ENCODE measurements at regions not wholly inside any gene's neighbourhood (a gene's known extent, or its start where the extent isn't known, plus 50 kb on each side); places are given as distances from the start of the nearest gene placed in this dataset.
A peak's percentile ranks its signal among the peaks of the same experiment; 100 is the strongest.

GRCh38 chr3:22263042-22263441 is 512.0 kb upstream of the ZNF385D start:
- TF ChIP-seq CTCF (IDR thresholded peaks at IDR 0.05) = no peak
- intact Hi-C loops (cut with DNase I, micrococcal nuclease) = no loop called here
- no peak for ATAC-seq
- no peak overlapping the region for H3K4me3 ChIP-seq
- no peaks in the 10 kb centered on the region for H3K9me3 ChIP-seq
- H3K4me1 ChIP-seq (ENCODE audit: low read depth) = no peaks in the 10 kb centered on the region
- H3K36me3 ChIP-seq (ENCODE audit: low read depth) = no peaks in the 10 kb centered on the region
- DNase-seq = no peak

- Histone ChIP-seq H3K36me3 (ENCODE audit: low read depth) (no peaks in the 10 kb centered on the region), H3K4me3 (no peak overlapping the region), H3K4me1 (ENCODE audit: low read depth) (no peaks in the 10 kb centered on the region), H3K9me3 (no peaks in the 10 kb centered on the region)
- no peak for ATAC-seq
- intact Hi-C loops (cut with DNase I, micrococcal nuclease) = no loop called here
- TF ChIP-seq CTCF (IDR thresholded peaks at IDR 0.05) = no peak
- DNase-seq = no peak
Observed at GRCh38 chr3:22265403-22265802, 514.4 kb upstream of the ZNF385D start.

GRCh38 chr3:22269831-22270230 is 518.8 kb upstream of the ZNF385D start:
- no peaks in the 10 kb centered on the region for H3K9me3 ChIP-seq
- DNase-seq = peak in 1 of 3 donors; percentile 2
- H3K4me1 ChIP-seq (ENCODE audit: low read depth) = no peaks in the 10 kb centered on the region
- intact Hi-C loops (cut with DNase I, micrococcal nuclease) = no loop called here
- no peaks in the 10 kb centered on the region for H3K36me3 ChIP-seq (ENCODE audit: low read depth)
- TF ChIP-seq CTCF (IDR thresholded peaks at IDR 0.05) = no peak
- no peak for ATAC-seq
- no peak overlapping the region for H3K4me3 ChIP-seq

GRCh38 chr3:22276351-22276750 is 525.3 kb upstream of the ZNF385D start:
- intact Hi-C loops (cut with DNase I, micrococcal nuclease) = no loop called here
- Histone ChIP-seq H3K9me3 (no peaks in the 10 kb centered on the region), H3K4me1 (ENCODE audit: low read depth) (no peaks in the 10 kb centered on the region), H3K36me3 (ENCODE audit: low read depth) (no peaks in the 10 kb centered on the region), H3K4me3 (no peak overlapping the region)
- ATAC-seq (no peak), DNase-seq (no peak)
- no peak for TF ChIP-seq CTCF (IDR thresholded peaks at IDR 0.05)

GRCh38 chr3:22284559-22284958 is 533.5 kb upstream of the ZNF385D start:
- no peaks in the 10 kb centered on the region for H3K36me3 ChIP-seq (ENCODE audit: low read depth)
- H3K4me3 ChIP-seq = no peak overlapping the region
- H3K4me1 ChIP-seq (ENCODE audit: low read depth) = no peaks in the 10 kb centered on the region
- DNase-seq = no peak
- intact Hi-C loops (cut with DNase I, micrococcal nuclease) = no loop called here
- H3K9me3 ChIP-seq = no peaks in the 10 kb centered on the region
- ATAC-seq = no peak
- no peak for TF ChIP-seq CTCF (IDR thresholded peaks at IDR 0.05)

- TF ChIP-seq CTCF (IDR thresholded peaks at IDR 0.05) = no peak
- DNase-seq (no peak), ATAC-seq (no peak)
- Histone ChIP-seq H3K9me3 (no peaks in the 10 kb centered on the region), H3K4me3 (no peak overlapping the region), H3K36me3 (ENCODE audit: low read depth) (no peaks in the 10 kb centered on the region), H3K4me1 (ENCODE audit: low read depth) (no peaks in the 10 kb centered on the region)
- intact Hi-C loops (cut with DNase I, micrococcal nuclease) = no loop called here
Observed at GRCh38 chr3:22288756-22289155, 537.7 kb upstream of the ZNF385D start.

All from mucosa of descending colon (tissue), 3 donors.